ENCODE measurements at regions not wholly inside any gene's neighbourhood (a gene's known extent, or its start where the extent isn't known, plus 50 kb on each side); places are given as distances from the start of the nearest gene placed in this dataset.

DNA sequence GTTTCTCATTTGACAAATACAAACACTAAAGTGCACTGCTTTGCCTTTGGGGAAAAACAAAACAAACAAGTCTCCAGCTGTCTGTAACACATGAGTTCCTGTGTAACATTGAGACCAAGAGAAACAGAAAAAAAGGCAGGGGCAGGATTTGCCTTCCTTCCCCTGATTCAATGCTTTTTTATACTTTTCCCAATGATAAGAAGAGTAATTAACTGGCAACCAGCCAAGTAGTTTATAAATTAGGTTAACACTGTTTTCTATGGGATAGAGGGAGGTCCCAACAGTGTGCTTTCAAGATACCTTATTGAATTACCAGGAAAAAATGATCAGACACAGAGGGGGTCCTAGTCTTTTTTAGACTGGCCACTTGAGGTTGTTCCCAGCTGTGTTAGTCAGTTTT is 346.8 kb downstream of the TRIM36 start:
- H3K4me3 ChIP-seq = no peak overlapping the region
- H3K4me2 ChIP-seq (ENCODE audit: insufficient read depth, low read length) = no peak overlapping the region
- no peak overlapping the region for H2AFZ ChIP-seq (ENCODE audit: low read depth, low read length)
- no peaks in the 10 kb centered on the region for H3K4me1 ChIP-seq (replicated peaks in 1 of 2; ENCODE audit: control insufficient read depth in 2 of 2, insufficient read depth in 2 of 2, low read length in 2 of 2)
- ATAC-seq (no peak), FAIRE-seq (no peak), DNase-seq (ENCODE audit: extremely low read depth in 1 of 4, low spot score in 3 of 4) (no peak)
- H4K20me1 ChIP-seq (replicated peaks; ENCODE audit: control insufficient read depth, insufficient read depth, low read length) = no peaks in the 10 kb centered on the region
- H3K9me3 ChIP-seq (replicated peaks; ENCODE audit: control insufficient read depth, insufficient read depth, low read depth, low read length) = no peaks in the 10 kb centered on the region
- H3K9me1 ChIP-seq (ENCODE audit: control insufficient read depth, insufficient read depth, low read length) = no peaks in the 10 kb centered on the region
- POLR2A ChIA-PET = no interaction called here
- intact Hi-C loops (cut with micrococcal nuclease) = no loop called here
- no peaks in the 10 kb centered on the region for H3K27me3 ChIP-seq (ENCODE audit: control insufficient read depth in 2 of 2, insufficient read depth in 2 of 2, low read length in 2 of 2)
- H3K79me2 ChIP-seq (ENCODE audit: control insufficient read depth, insufficient read depth, low read length) = no peaks in the 10 kb centered on the region
- no peak overlapping the region for H3K9ac ChIP-seq (ENCODE audit: insufficient read depth in 1 of 2, low read depth in 2 of 2, low read length in 2 of 2)
- BruUV-seq (replicated peaks) = no TSS peak
- TF ChIP-seq NFIX (CRISPR knock-in tag; IDR thresholded peaks at IDR 0.05; ENCODE audit: low read depth) = peak; percentile 65
- TF ChIP-seq TFAM (CRISPR knock-in tag; conservative IDR thresholded peaks at IDR 0.05) = no peak
- no peak for TF ChIP-seq RNF2 (IDR thresholded peaks at IDR 0.05)
- TF ChIP-seq NFIC (IDR thresholded peaks at IDR 0.05) = peak; percentile 46; the same call in 1 of the 2 replicates
- in situ Hi-C loops (cut with MboI) = no loop called here
- CTCF ChIA-PET (ENCODE audit: low intra/inter-chr PET ratio) = no interaction called here
- H3K36me3 ChIP-seq (ENCODE audit: control insufficient read depth, insufficient read depth, low read length) = no peaks in the 10 kb centered on the region
- H3K27ac ChIP-seq (ENCODE audit: extremely low read depth, low read depth, low read length) = no peak overlapping the region

DNA sequence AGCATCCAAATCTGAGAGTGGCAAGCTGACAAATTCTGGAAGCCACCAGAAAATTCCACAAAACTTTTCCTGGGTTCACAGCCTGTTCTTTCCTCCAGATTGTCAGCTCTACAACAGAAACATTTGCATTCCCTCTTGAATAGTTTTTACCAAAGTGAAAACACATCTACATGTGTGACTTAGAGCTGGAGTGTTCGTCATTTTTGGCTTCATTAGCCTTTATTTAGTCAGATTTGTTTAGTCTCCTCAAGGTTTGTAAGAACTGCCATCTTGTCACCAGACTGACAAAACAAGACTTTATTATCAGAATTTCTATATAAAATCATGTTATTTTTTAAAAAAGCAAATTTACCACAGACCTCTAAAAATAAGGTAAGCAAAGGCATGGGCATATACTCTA is 347.3 kb downstream of the TRIM36 start:
- in situ Hi-C loops (cut with MboI) = no loop called here
- Histone ChIP-seq H3K4me2 (ENCODE audit: insufficient read depth, low read length) (no peak overlapping the region), H3K27me3 (ENCODE audit: control insufficient read depth in 2 of 2, insufficient read depth in 2 of 2, low read length in 2 of 2) (no peaks in the 10 kb centered on the region), H2AFZ (ENCODE audit: low read depth, low read length) (no peak overlapping the region), H3K79me2 (ENCODE audit: control insufficient read depth, insufficient read depth, low read length) (no peaks in the 10 kb centered on the region), H3K9me3 (replicated peaks; ENCODE audit: control insufficient read depth, insufficient read depth, low read depth, low read length) (no peaks in the 10 kb centered on the region), H3K36me3 (ENCODE audit: control insufficient read depth, insufficient read depth, low read length) (no peaks in the 10 kb centered on the region), H3K4me1 (replicated peaks in 1 of 2; ENCODE audit: control insufficient read depth in 2 of 2, insufficient read depth in 2 of 2, low read length in 2 of 2) (no peaks in the 10 kb centered on the region), H4K20me1 (replicated peaks; ENCODE audit: control insufficient read depth, insufficient read depth, low read length) (no peaks in the 10 kb centered on the region), H3K9ac (ENCODE audit: insufficient read depth in 1 of 2, low read depth in 2 of 2, low read length in 2 of 2) (no peak overlapping the region), H3K9me1 (ENCODE audit: control insufficient read depth, insufficient read depth, low read length) (no peaks in the 10 kb centered on the region), H3K27ac (ENCODE audit: extremely low read depth, low read depth, low read length) (no peak overlapping the region), H3K4me3 (no peak overlapping the region)
- FAIRE-seq (no peak), ATAC-seq (no peak), DNase-seq (ENCODE audit: extremely low read depth in 1 of 4, low spot score in 3 of 4) (no peak)
- ChIA-PET CTCF (ENCODE audit: low intra/inter-chr PET ratio) (no interaction called here), POLR2A (no interaction called here)
- BruUV-seq (replicated peaks) = no TSS peak
- WGBS (ENCODE audit: insufficient coverage, low coverage, missing lambda C conversion rate) = 0% methylated on average over 1 of the region's 1 CpG
- intact Hi-C loops (cut with micrococcal nuclease) = no loop called here
- no peak for TF ChIP-seq CAMTA2 (CRISPR knock-in tag; conservative IDR thresholded peaks at IDR 0.05)
- TF ChIP-seq FOXA3 (CRISPR knock-in tag; conservative IDR thresholded peaks at IDR 0.05 in 1 of 2, IDR thresholded peaks at IDR 0.05 in 1 of 2) = no peak
- TF ChIP-seq, protein P1, sequence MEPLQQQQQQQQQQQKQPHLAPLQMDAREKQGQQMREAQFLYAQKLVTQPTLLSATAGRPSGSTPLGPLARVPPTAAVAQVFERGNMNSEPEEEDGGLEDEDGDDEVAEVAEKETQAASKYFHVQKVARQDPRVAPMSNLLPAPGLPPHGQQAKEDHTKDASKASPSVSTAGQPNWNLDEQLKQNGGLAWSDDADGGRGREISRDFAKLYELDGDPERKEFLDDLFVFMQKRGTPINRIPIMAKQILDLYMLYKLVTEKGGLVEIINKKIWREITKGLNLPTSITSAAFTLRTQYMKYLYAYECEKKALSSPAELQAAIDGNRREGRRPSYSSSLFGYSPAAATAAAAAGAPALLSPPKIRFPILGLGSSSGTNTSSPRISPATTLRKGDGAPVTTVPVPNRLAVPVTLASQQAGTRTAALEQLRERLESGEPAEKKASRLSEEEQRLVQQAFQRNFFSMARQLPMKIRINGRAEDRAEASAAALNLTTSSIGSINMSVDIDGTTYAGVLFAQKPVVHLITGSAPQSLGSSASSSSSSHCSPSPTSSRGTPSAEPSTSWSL (CRISPR knock-in tag; IDR thresholded peaks at IDR 0.05; ENCODE audit: borderline replicate concordance) = no peak
- no peak for TF ChIP-seq TAF15 (IDR thresholded peaks at IDR 0.05; ENCODE audit: low read depth, low read length)
- no peak for TF ChIP-seq FOXK2 (conservative IDR thresholded peaks at IDR 0.05 in 1 of 2, IDR thresholded peaks at IDR 0.05 in 1 of 2; ENCODE audit: low read depth in 2 of 2)
- TF ChIP-seq CXXC5 (CRISPR knock-in tag; IDR thresholded peaks at IDR 0.05) = no peak
- TF ChIP-seq, protein P2, sequence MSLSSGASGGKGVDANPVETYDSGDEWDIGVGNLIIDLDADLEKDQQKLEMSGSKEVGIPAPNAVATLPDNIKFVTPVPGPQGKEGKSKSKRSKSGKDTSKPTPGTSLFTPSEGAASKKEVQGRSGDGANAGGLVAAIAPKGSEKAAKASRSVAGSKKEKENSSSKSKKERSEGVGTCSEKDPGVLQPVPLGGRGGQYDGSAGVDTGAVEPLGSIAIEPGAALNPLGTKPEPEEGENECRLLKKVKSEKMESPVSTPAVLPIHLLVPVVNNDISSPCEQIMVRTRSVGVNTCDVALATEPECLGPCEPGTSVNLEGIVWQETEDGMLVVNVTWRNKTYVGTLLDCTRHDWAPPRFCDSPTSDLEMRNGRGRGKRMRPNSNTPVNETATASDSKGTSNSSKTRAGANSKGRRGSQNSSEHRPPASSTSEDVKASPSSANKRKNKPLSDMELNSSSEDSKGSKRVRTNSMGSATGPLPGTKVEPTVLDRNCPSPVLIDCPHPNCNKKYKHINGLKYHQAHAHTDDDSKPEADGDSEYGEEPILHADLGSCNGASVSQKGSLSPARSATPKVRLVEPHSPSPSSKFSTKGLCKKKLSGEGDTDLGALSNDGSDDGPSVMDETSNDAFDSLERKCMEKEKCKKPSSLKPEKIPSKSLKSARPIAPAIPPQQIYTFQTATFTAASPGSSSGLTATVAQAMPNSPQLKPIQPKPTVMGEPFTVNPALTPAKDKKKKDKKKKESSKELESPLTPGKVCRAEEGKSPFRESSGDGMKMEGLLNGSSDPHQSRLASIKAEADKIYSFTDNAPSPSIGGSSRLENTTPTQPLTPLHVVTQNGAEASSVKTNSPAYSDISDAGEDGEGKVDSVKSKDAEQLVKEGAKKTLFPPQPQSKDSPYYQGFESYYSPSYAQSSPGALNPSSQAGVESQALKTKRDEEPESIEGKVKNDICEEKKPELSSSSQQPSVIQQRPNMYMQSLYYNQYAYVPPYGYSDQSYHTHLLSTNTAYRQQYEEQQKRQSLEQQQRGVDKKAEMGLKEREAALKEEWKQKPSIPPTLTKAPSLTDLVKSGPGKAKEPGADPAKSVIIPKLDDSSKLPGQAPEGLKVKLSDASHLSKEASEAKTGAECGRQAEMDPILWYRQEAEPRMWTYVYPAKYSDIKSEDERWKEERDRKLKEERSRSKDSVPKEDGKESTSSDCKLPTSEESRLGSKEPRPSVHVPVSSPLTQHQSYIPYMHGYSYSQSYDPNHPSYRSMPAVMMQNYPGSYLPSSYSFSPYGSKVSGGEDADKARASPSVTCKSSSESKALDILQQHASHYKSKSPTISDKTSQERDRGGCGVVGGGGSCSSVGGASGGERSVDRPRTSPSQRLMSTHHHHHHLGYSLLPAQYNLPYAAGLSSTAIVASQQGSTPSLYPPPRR (CRISPR knock-in tag; IDR thresholded peaks at IDR 0.05; ENCODE audit: borderline replicate concordance) = no peak

Measured in K562 (cell line).